Right renal pelvis (tissue), 4 donors: ENCODE measurements at regions not wholly inside any gene's neighbourhood (a gene's known extent, or its start where the extent isn't known, plus 50 kb on each side); places are given as distances from the start of the nearest gene placed in this dataset.
"Not testable (repeated sequence)": the region's sequence is repeated elsewhere in the genome, so short reads cannot be mapped to it uniquely, and the experiment has no call there.

ENCODE experiments used
- DNase-seq, 4 donors: peaks; one replicate each; pipeline ENCODE4 v3.0.0-alpha.2; 2013; ENCODE audit warnings: low read depth in 4 of 4, low spot score in 3 of 4, missing footprints in 1 of 4

GRCh38 chr11:19628018-19628417, 84.6 kb upstream of the NAV2 start:
- DNase-seq = no peak

- no peak for DNase-seq
Measured at GRCh38 chr11:19627566-19627965, 85.1 kb upstream of the NAV2 start.

DNA sequence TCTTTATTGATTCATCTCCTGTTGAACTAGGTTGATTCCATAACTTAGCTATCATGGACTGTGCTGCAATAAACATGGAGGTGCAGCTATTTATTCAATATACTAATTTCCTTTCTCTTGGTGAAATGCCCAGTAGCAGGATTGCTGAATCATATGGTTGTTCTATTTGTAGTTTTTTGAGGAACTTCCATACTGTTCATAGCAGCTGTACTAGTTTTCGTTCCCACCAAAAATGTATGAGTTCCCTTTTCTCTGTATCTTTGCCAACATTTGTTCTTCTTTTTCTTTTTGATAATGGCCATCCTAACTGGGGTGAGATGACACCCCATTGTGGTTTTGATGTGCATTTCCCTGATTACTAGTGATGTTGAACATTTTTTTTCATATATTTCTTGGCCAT, 87.2 kb upstream of the NAV2 start:
- no peak for DNase-seq

GRCh38 chr11:19617696-19618523, 94.7 kb upstream of the NAV2 start:
- DNase-seq = no peak

DNA sequence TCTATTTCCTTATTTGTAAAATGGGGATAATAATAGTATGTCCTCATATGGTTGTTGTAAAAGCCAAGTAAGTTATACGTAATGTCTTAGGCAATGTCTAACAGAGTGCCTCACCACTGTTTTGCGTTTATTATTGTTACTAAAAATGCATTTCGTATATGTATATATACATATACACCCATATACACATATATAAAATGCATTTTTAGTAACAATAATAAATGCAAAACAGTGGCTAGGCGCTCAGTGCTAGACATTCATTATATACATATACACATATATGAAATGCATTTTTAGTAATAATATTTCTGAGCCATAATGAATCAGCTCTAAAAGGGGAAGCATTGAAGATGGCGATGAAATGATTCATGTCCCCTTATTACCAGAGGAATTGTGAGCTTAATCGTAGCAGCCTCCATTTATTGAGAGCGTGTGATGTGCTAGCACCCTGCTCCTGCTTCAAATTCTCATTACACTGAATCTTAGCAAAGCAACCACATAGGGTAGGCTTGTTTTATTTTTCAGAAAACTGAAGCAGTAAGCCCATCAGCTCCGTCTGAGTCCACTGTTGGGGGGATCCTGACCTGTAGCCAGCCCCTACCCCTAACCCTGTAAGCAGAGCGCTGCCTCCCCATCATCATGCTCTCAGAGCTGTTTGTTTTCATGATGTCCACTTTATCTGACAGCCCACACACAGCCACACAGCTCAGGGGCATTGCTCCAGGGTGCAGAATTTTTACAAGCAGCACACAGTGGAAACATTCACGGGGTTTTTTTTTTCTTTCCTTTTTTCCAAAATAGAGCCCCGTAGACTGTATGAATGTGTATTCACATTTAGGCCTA, 97.1 kb upstream of the NAV2 start:
- DNase-seq = no peak

DNA sequence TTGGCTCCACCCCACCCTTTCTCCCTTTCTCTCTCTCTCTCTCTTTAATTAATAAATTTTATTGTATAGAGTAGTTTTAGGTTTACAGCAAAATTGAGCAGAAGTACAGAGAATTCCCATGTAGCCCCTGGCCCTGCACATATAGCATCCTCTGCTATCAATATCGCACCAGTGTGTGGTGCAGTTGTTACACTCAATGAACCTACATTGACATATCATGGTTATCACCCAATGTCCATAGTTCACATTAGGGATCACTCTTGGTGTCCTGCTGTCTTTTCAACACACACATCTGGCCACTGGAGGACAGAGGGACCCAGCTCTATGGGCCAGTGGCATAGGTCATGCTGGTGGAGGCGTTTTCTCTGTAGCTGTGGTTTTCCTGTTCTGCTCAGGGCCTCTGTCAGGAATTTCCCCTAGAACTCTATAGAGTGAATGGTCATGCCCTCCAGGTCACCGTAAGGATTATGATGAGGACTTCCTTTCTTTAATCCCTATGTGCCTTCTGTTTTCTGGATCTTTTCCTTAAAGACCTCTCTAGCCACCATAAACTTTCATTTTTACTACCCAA, 98.2 kb upstream of the NAV2 start:
- no peak for DNase-seq

- DNase-seq = not testable (repeated sequence)
Measured at GRCh38 chr11:19612025-19612424, 100.6 kb upstream of the NAV2 start.

DNA sequence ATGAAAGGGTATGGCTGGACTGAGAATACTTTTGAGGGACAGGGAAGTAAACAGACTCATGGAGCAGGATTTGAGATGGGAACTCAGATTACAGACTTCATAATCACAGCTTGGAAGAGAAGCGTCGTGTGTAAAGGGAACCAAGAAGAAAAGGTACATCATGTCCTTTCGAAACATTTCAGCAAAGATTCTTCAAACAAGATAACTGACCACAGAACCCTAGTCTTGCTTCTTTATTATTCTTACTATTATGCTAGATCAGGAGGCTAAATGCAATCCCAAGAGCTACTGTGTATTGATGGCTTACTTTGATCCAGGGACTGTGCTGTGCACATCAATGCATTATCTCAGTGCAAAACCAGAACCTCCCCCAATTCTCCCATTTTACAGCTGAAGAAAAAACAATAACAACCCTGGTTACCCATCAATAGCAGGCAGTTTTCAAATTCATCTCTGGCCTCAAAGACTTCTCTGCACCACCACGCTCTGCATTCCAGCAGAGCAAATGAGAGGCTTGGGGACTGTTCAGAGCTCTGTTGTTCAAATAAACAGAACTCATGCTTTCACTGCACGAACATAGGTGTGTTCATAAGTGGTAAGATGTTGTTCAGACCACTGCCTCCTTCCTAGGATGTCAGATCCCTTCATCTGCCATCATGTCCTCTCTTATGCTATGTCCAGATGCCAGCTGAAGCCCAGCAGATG, 104.8 kb upstream of the NAV2 start:
- DNase-seq = no peak

- no peak for DNase-seq
Measured at GRCh38 chr11:19606856-19607655, 105.6 kb upstream of the NAV2 start.

GRCh38 chr11:19605520-19606371, 106.9 kb upstream of the NAV2 start:
- no peak for DNase-seq

GRCh38 chr11:19604679-19605375, 107.8 kb upstream of the NAV2 start:
- no peak for DNase-seq

DNA sequence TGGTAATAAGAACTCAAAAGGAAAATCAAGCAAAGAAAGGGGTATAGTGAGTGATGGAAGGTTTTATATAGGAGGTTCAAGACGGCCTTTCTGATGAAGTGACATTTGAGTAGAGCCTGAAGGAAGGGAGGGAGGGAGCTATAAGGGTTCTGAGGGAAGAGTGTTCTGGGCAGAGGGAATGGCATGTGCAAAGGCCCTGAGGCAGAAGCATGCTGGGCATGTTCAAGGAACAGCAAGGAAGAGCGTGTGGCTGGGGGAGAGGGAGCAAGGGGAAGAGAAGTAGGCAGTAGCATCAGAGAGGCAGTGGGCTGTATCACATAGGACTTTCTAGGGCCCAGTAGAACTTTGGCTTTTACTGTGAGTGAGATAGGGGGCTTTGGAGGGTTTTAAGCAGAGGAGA, 108.9 kb upstream of the NAV2 start:
- DNase-seq = no peak

DNA sequence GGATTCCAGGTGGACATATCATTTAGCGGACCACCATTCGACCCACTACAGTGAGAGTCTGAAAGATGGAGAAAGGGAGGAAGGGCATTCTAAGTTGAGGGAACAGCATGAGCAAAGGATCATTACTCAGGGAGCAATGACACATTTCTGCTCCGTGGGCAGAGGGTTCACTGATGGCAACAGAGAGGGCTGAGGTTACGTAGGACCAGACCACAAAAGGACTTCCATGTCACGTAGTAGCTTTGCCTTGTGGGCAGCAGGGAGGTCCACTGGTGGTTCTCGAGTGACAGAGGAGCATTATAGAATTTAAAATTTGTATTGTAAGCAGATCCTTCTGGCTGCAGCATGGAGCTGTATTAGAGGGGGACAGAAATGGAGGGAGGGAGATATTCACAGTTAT, 109.7 kb upstream of the NAV2 start:
- no peak for DNase-seq

DNA sequence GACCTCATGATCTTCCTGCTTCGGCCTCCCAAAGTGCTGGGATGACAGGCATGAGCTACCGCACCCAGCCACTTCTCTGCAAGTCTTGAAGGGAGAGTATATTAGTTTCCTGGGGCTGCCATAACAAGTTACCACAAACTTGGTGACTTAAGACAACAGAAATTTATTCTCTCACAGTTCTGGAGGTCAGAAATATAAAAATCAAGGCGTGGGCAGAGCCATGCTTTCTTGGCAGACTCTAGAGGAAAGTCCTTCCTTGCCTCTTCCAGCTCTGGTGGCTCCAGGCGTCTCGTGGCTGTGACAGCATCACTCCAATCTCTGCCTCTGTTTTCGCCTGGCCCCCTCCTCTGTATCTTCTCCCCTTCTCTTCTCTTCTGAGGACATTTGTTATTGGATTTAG, 110.2 kb upstream of the NAV2 start:
- DNase-seq = no peak

DNA sequence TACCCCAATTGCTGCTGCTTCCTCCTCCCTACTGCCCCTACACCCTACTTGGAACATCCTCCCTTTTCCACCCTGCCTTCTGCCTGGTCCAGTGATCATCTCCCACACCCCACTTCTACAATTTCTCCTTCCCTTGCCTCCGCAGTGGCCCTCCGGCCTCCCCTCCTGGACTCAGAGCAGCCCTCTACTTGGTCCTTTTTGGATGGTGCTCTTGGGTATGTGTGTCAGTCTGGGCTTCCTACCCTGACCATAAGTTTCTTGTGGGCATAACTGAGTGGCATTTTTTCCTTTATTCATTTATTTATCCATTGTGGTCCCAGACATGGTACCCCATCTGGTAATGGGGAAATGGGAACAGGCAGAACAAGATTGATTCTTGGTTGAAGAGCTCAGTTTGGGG, 111.4 kb upstream of the NAV2 start:
- no peak for DNase-seq

GRCh38 chr11:19599681-19600080, 113.0 kb upstream of the NAV2 start:
- no peak for DNase-seq

DNA sequence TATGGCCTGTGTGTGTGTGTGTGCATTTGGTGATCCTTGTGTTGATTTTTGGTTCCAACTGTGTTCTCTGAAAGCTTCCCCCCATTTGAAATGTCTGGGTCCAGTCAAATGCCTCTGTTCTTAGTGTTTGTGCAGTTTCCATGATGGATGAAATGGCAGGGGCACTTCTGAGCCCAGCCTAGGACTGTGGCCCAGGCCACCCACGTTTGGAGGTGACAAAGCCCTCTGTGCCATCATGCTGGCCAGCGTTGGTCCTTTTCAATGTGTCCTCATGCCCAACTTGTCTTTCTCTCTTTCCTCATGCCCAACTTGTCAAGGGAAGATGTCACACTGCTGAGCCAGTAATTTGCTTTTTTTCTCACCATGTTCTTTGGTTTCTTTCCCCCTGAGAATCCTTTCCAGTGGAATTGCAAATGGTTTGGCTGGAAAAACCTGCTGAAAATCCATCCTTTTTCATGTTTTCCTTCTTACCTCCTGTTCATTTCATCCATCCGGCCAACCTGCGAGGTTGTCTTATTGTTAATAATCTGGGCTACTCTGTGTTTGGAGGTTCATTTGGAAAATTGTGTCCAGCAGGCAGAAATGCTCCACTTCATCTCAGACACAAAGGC, 113.7 kb upstream of the NAV2 start:
- DNase-seq = no peak

GRCh38 chr11:19598456-19598855, 114.2 kb upstream of the NAV2 start:
- no peak for DNase-seq
